GM12873 (cell line): ENCODE measurements at regions not wholly inside any gene's neighbourhood (a gene's known extent, or its start where the extent isn't known, plus 50 kb on each side); places are given as distances from the start of the nearest gene placed in this dataset.

Source experiments
- TF ChIP-seq, protein P1 (sequence below): IDR thresholded peaks from 2 replicates; pipeline ENCODE4 v1.5.1; 2012; ENCODE audit warnings: low read depth, mild to moderate bottlenecking, moderate library complexity, low read length, control low read depth; ENCODE audit not compliant: insufficient read depth; ENCODE audit errors: missing control alignments

DNA sequence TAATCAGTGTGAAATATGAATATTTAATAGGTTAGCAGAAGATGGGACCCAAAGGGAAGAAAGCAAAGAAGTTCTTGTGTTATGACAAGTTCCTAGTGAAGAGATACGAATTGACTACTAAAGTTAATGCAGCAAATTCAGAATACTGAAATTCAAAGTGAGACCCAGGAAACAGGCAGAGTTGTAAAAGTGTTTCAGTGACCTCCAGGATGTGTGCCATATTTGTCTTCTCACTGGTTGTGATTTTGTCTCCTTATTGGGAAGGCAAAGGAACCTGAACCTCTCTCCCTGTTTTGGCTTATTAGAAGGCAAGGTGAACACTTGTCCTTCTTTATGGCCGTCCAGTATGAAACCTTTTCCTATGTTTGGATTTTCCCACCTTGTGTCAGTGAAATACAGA lies 51.8 kb upstream of the DTNBP1 start:
- TF ChIP-seq, protein P1, sequence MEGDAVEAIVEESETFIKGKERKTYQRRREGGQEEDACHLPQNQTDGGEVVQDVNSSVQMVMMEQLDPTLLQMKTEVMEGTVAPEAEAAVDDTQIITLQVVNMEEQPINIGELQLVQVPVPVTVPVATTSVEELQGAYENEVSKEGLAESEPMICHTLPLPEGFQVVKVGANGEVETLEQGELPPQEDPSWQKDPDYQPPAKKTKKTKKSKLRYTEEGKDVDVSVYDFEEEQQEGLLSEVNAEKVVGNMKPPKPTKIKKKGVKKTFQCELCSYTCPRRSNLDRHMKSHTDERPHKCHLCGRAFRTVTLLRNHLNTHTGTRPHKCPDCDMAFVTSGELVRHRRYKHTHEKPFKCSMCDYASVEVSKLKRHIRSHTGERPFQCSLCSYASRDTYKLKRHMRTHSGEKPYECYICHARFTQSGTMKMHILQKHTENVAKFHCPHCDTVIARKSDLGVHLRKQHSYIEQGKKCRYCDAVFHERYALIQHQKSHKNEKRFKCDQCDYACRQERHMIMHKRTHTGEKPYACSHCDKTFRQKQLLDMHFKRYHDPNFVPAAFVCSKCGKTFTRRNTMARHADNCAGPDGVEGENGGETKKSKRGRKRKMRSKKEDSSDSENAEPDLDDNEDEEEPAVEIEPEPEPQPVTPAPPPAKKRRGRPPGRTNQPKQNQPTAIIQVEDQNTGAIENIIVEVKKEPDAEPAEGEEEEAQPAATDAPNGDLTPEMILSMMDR = no peak

GRCh38 chr6:15713325-15713724 lies 50.5 kb upstream of the DTNBP1 start:
- TF ChIP-seq, protein P1 = no peak

DNA sequence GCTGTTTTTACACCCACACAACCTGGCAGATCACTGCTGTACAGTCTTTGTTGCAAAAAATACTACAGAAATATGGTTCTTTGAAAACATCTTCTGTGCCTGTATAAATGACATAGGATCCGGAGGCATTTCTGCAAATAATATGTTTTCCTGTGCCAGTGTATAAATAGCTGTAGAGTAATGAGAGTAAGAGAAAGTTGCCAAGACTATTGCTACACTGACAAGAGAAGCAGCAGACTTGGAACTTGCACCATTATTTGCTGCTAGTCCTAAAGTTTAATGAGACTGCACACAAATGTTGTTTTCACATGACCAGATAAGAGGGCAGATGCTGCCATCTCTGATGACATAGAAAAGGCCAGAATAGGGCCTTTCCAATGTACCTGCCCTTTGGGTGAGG lies 50.0 kb upstream of the DTNBP1 start:
- TF ChIP-seq, protein P1 = no peak
